ENCODE measurements at regions not wholly inside any gene's neighbourhood (a gene's known extent, or its start where the extent isn't known, plus 50 kb on each side); places are given as distances from the start of the nearest gene placed in this dataset.

GRCh38 chr14:25472700-25473099, 422.8 kb upstream of the STXBP6 start:
- TF ChIP-seq CTCF (IDR thresholded peaks at IDR 0.05; ENCODE audit: insufficient read depth, low read depth, low read length), result no peak
- POLR2A ChIA-PET, result no interaction called here
- CTCF ChIA-PET, result no interaction called here
- no peak overlapping the region for H3K4me3 ChIP-seq (ENCODE audit: low read depth, low read length)
- H3K36me3 ChIP-seq (ENCODE audit: control insufficient read depth, insufficient read depth, low read length), result no peaks in the 10 kb centered on the region
- DNase-seq (ENCODE audit: low read depth), result no peak
- no peaks in the 10 kb centered on the region for H3K27me3 ChIP-seq (ENCODE audit: control insufficient read depth, insufficient read depth, low read length)

GRCh38 chr14:25464772-25465171, 414.8 kb upstream of the STXBP6 start:
- ChIA-PET CTCF (no interaction called here), POLR2A (no interaction called here)
- Histone ChIP-seq H3K4me3 (ENCODE audit: low read depth, low read length) (no peak overlapping the region), H3K27me3 (ENCODE audit: control insufficient read depth, insufficient read depth, low read length) (no peaks in the 10 kb centered on the region), H3K36me3 (ENCODE audit: control insufficient read depth, insufficient read depth, low read length) (no peaks in the 10 kb centered on the region)
- DNase-seq (ENCODE audit: low read depth), result no peak
- no peak for TF ChIP-seq CTCF (IDR thresholded peaks at IDR 0.05; ENCODE audit: insufficient read depth, low read depth, low read length)

- ChIA-PET POLR2A (no interaction called here), CTCF (no interaction called here)
- no peaks in the 10 kb centered on the region for H3K27me3 ChIP-seq (ENCODE audit: control insufficient read depth, insufficient read depth, low read length)
- no peak for TF ChIP-seq CTCF (IDR thresholded peaks at IDR 0.05; ENCODE audit: insufficient read depth, low read depth, low read length)
- H3K36me3 ChIP-seq (ENCODE audit: control insufficient read depth, insufficient read depth, low read length), result no peaks in the 10 kb centered on the region
- no peak overlapping the region for H3K4me3 ChIP-seq (ENCODE audit: low read depth, low read length)
- no peak for DNase-seq (ENCODE audit: low read depth)
Observed at GRCh38 chr14:25464078-25464477, 414.1 kb upstream of the STXBP6 start.

GRCh38 chr14:25463480-25463879, 413.5 kb upstream of the STXBP6 start:
- ChIA-PET CTCF (no interaction called here), POLR2A (no interaction called here)
- Histone ChIP-seq H3K36me3 (ENCODE audit: control insufficient read depth, insufficient read depth, low read length) (no peaks in the 10 kb centered on the region), H3K27me3 (ENCODE audit: control insufficient read depth, insufficient read depth, low read length) (no peaks in the 10 kb centered on the region), H3K4me3 (ENCODE audit: low read depth, low read length) (no peak overlapping the region)
- no peak for TF ChIP-seq CTCF (IDR thresholded peaks at IDR 0.05; ENCODE audit: insufficient read depth, low read depth, low read length)
- DNase-seq (ENCODE audit: low read depth), result no peak

GRCh38 chr14:25461780-25462179, 411.8 kb upstream of the STXBP6 start:
- DNase-seq (ENCODE audit: low read depth), result no peak
- ChIA-PET POLR2A (no interaction called here), CTCF (no interaction called here)
- Histone ChIP-seq H3K36me3 (ENCODE audit: control insufficient read depth, insufficient read depth, low read length) (no peaks in the 10 kb centered on the region), H3K27me3 (ENCODE audit: control insufficient read depth, insufficient read depth, low read length) (no peaks in the 10 kb centered on the region), H3K4me3 (ENCODE audit: low read depth, low read length) (no peak overlapping the region)
- no peak for TF ChIP-seq CTCF (IDR thresholded peaks at IDR 0.05; ENCODE audit: insufficient read depth, low read depth, low read length)
